H1 (cell line): ENCODE measurements at regions not wholly inside any gene's neighbourhood (a gene's known extent, or its start where the extent isn't known, plus 50 kb on each side); places are given as distances from the start of the nearest gene placed in this dataset.

Experiments used
- CTCF ChIA-PET: fragments of 300-600 bp; sonication (Branson Sonifier 250); formaldehyde crosslinking; loops from one replicate; lab custom pipeline; 2021; ENCODE audit not compliant: partially characterized antibody; lab: Charles Lee
- POLR2A ChIA-PET: fragments of 300-600 bp; sonication (Branson Sonifier 250); formaldehyde crosslinking; loops from one replicate; lab custom pipeline; 2021; ENCODE audit warnings: inconsistent platforms; ENCODE audit not compliant: partially characterized antibody; lab: Charles Lee
- DNase-seq, 2 experiments: peaks; one replicate each; pipeline versions ENCODE4 v3.0.0 to v3.0.0-alpha.2; 2010 to 2022; ENCODE audit warnings: low spot score in 2 of 2, low read depth in 1 of 2, mixed read lengths in 1 of 2
- FAIRE-seq: peaks from 2 replicates; lab custom pipeline; 2011; peaks lifted over from hg19 to GRCh38; lab: Jason Lieb, UNC
- H2AFZ ChIP-seq: 2 replicates; pipeline ENCODE4 v1.8.1; 2012; ENCODE audit warnings: low read length, inconsistent platforms
- H2AK5ac ChIP-seq: 2 replicates; pipeline ENCODE4 v1.6.1; 2013; ENCODE audit warnings: low read depth, low read length
- H2BK120ac ChIP-seq: replicated peaks from 2 replicates; pipeline ENCODE3; 2013; ENCODE audit warnings: low read depth, low read length, inconsistent platforms
- H2BK12ac ChIP-seq: 2 replicates; pipeline ENCODE4 v1.6.1; 2013; ENCODE audit warnings: low read depth, low read length
- H2BK15ac ChIP-seq: 2 replicates; pipeline ENCODE4 v1.6.1; 2013; ENCODE audit warnings: low read length
- H2BK20ac ChIP-seq: 2 replicates; pipeline ENCODE4 v1.6.1; 2013; ENCODE audit warnings: low read length
- H2BK5ac ChIP-seq: 2 replicates; pipeline ENCODE4 v1.6.1; 2013; ENCODE audit warnings: low read depth, low read length
- H3K14ac ChIP-seq: 2 replicates; pipeline ENCODE4 v1.6.1; 2013; ENCODE audit warnings: inconsistent platforms; ENCODE audit not compliant: insufficient read length
- H3K18ac ChIP-seq: 2 replicates; pipeline ENCODE4 v1.6.1; 2013; ENCODE audit warnings: low read length; ENCODE audit errors: extremely low read depth
- H3K23ac ChIP-seq: 2 replicates; pipeline ENCODE4 v1.6.1; 2013; ENCODE audit warnings: inconsistent platforms; ENCODE audit not compliant: insufficient read length
- H3K23me2 ChIP-seq: 2 replicates; pipeline ENCODE4 v1.6.1; 2013; ENCODE audit warnings: low read depth, low read length
- H3K27ac ChIP-seq: 2 replicates; pipeline ENCODE4 v1.6.1; 2011; ENCODE audit warnings: low read depth, low read length, inconsistent platforms
- H3K27me3 ChIP-seq, 4 experiments: replicated peaks in 1 of 4; 1 replicate in 1 of 4; 2 replicates in 3 of 4; pipeline versions ENCODE4 v1.6.1 to v1.8.1; 2011 to 2013; ENCODE audit warnings: low read length in 3 of 4, mild to moderate bottlenecking in 3 of 4, inconsistent platforms in 2 of 4, mixed read lengths in 2 of 4, moderate library complexity in 1 of 4; ENCODE audit not compliant: control insufficient read depth in 3 of 4, insufficient read depth in 3 of 4; ENCODE audit errors: extremely low read depth in 1 of 4
- H3K36me3 ChIP-seq, 4 experiments: 2 replicates each; pipeline versions ENCODE4 v1.6.1 to v1.8.1; 2011 to 2013; ENCODE audit warnings: mild to moderate bottlenecking in 4 of 4, low read length in 3 of 4, moderate library complexity in 2 of 4, control low read depth in 1 of 4, inconsistent platforms in 1 of 4; ENCODE audit not compliant: insufficient read depth in 4 of 4, control insufficient read depth in 2 of 4
- H3K4ac ChIP-seq: replicated peaks from 2 replicates; pipeline ENCODE3; 2013; ENCODE audit warnings: low read length, low read depth, mixed read lengths, inconsistent platforms; ENCODE audit not compliant: insufficient read length
- H3K4me1 ChIP-seq, 4 experiments: replicated peaks in 1 of 4; 1 replicate in 1 of 4; 2 replicates in 3 of 4; pipeline versions ENCODE4 v1.6.1 to v1.8.1; 2011 to 2013; ENCODE audit warnings: low read length in 3 of 4, inconsistent platforms in 2 of 4, mixed read lengths in 1 of 4; ENCODE audit not compliant: insufficient read depth in 4 of 4, control insufficient read depth in 3 of 4
- H3K4me2 ChIP-seq, 2 experiments: 2 replicates each; pipeline versions ENCODE4 v1.6.1 to v1.8.1; 2011 to 2013; ENCODE audit warnings: low read depth in 2 of 2, low read length in 2 of 2, control low read depth in 1 of 2, inconsistent platforms in 1 of 2, mild to moderate bottlenecking in 1 of 2; ENCODE audit not compliant: insufficient read depth in 1 of 2
- H3K4me3 ChIP-seq, 4 experiments: fragments of 200-600, 300-600 bp in 1 of 4; sonication (generic), shearing (Covaris generic), sonication (Bioruptor Twin) in 1 of 4; 2 replicates each; pipeline versions ENCODE4 v1.5.1 to v1.8.1; 2011 to 2016; ENCODE audit warnings: low read length in 4 of 4, low read depth in 3 of 4, control low read depth in 2 of 4, inconsistent platforms in 2 of 4, mild to moderate bottlenecking in 2 of 4, mixed read lengths in 1 of 4, moderate library complexity in 1 of 4; ENCODE audit not compliant: insufficient read depth in 2 of 4; ENCODE audit errors: extremely low read depth in 1 of 4
- H3K56ac ChIP-seq: replicated peaks from 2 replicates; pipeline ENCODE3; 2013; ENCODE audit warnings: low read depth, mild to moderate bottlenecking, mixed read lengths, low read length, inconsistent platforms; ENCODE audit not compliant: insufficient read length
- H3K79me1 ChIP-seq: 2 replicates; pipeline ENCODE4 v1.6.1; 2013; ENCODE audit warnings: low read depth, low read length, control low read depth
- H3K79me2 ChIP-seq, 2 experiments: 2 replicates each; pipeline versions ENCODE4 v1.6.1 to v1.8.1; 2012 to 2013; ENCODE audit warnings: low read length in 2 of 2, mild to moderate bottlenecking in 2 of 2, inconsistent platforms in 1 of 2; ENCODE audit not compliant: insufficient read depth in 2 of 2, control insufficient read depth in 1 of 2
- H3K9ac ChIP-seq, 4 experiments: replicated peaks in 1 of 4; 1 replicate in 1 of 4; 2 replicates in 3 of 4; pipeline versions ENCODE4 v1.6.1 to v1.8.1; 2011 to 2013; ENCODE audit warnings: low read depth in 3 of 4, low read length in 3 of 4, control low read depth in 2 of 4, mild to moderate bottlenecking in 2 of 4, moderate library complexity in 2 of 4, inconsistent platforms in 1 of 4; ENCODE audit errors: extremely low read depth in 1 of 4
- H3K9me3 ChIP-seq, 2 experiments: 2 replicates each; pipeline versions ENCODE4 v1.6.1 to v1.8.1; 2012 to 2013; ENCODE audit warnings: mild to moderate bottlenecking in 2 of 2, moderate library complexity in 2 of 2, control low read depth in 1 of 2, inconsistent platforms in 1 of 2, low read depth in 1 of 2, low read length in 1 of 2, mixed read lengths in 1 of 2; ENCODE audit not compliant: insufficient read depth in 2 of 2
- H4K20me1 ChIP-seq, 2 experiments: replicated peaks in 1 of 2; 2 replicates each; pipeline versions ENCODE3 to v1.8.1; 2011 to 2013; ENCODE audit warnings: inconsistent platforms in 2 of 2, low read length in 2 of 2, mild to moderate bottlenecking in 1 of 2; ENCODE audit not compliant: insufficient read depth in 2 of 2, control insufficient read depth in 1 of 2
- H4K5ac ChIP-seq: 2 replicates; pipeline ENCODE4 v1.6.1; 2013; ENCODE audit warnings: low read length, low read depth, mixed read lengths, inconsistent platforms; ENCODE audit not compliant: insufficient read length
- H4K8ac ChIP-seq: 2 replicates; pipeline ENCODE4 v1.8.0; 2013; ENCODE audit warnings: mild to moderate bottlenecking, moderate library complexity, low read length, inconsistent platforms; ENCODE audit not compliant: insufficient read depth; ENCODE audit errors: extremely low read depth
- H4K91ac ChIP-seq: replicated peaks from 2 replicates; pipeline ENCODE3; 2013; ENCODE audit warnings: low read length, mixed read lengths, inconsistent platforms; ENCODE audit not compliant: insufficient read length
- EZH2 ChIP-seq: fragments of 200-600 bp; sonication (generic); IDR thresholded peaks from 2 replicates; pipeline ENCODE4 v1.7.1; 2012; ENCODE audit warnings: low read depth, mild to moderate bottlenecking, moderate library complexity, low read length, inconsistent platforms; ENCODE audit not compliant: severe bottlenecking
- FOSL1 ChIP-seq: IDR thresholded peaks from 2 replicates; pipeline ENCODE4 v1.6.1; 2011; ENCODE audit warnings: mild to moderate bottlenecking, low read depth, low read length, moderate library complexity; ENCODE audit not compliant: insufficient read depth
- GTF2F1 ChIP-seq: IDR thresholded peaks from 2 replicates; pipeline ENCODE4 v1.6.1; 2012; ENCODE audit warnings: low read depth, low read length, improper control_type of control experiment, borderline replicate concordance
- POLR2AphosphoS5 ChIP-seq: IDR thresholded peaks from 2 replicates; pipeline ENCODE4 v1.6.1; 2011; ENCODE audit warnings: low read depth, low read length
- RAD21 ChIP-seq, 2 experiments: IDR thresholded peaks in 1 of 2; conservative IDR thresholded peaks in 1 of 2; 2 replicates each; pipeline ENCODE4 v1.6.1; 2011; ENCODE audit warnings: low read depth in 2 of 2, low read length in 2 of 2, improper control_type of control experiment in 1 of 2, inconsistent platforms in 1 of 2, mild to moderate bottlenecking in 1 of 2, moderate library complexity in 1 of 2
- SIN3A ChIP-seq, 2 experiments: IDR thresholded peaks in 1 of 2; conservative IDR thresholded peaks in 1 of 2; 2 replicates each; pipeline ENCODE4 v1.6.1; 2011 to 2012; ENCODE audit warnings: low read length in 2 of 2, improper control_type of control experiment in 1 of 2, low read depth in 1 of 2, mild to moderate bottlenecking in 1 of 2
- SP2 ChIP-seq: IDR thresholded peaks from 2 replicates; pipeline ENCODE4 v1.6.1; 2012; ENCODE audit warnings: mild to moderate bottlenecking, low read length, inconsistent platforms
- ZNF274 ChIP-seq: IDR thresholded peaks from 2 replicates; pipeline ENCODE4 v1.7.0; 2012; ENCODE audit warnings: low read length, borderline replicate concordance; ENCODE audit errors: extremely low read depth
- WGBS, 2 experiments: shearing (Covaris generic) in 1 of 2; methylation state at CpG; one replicate each; pipeline versions ENCODE4 v1.1.6 to v1.1.7; 2013 to 2015; ENCODE audit warnings: low lambda C conversion rate in 2 of 2, mixed read lengths in 2 of 2, inconsistent platforms in 1 of 2, low coverage in 1 of 2, missing lambda C conversion rate in 1 of 2; ENCODE audit not compliant: insufficient replicate concordance in 2 of 2, insufficient coverage in 1 of 2, insufficient read length in 1 of 2; ENCODE audit errors: extremely low coverage in 1 of 2, missing lambda C conversion rate in 1 of 2; 5-methylcytosine and 5-hydroxymethylcytosine counted together
- TF ChIP-seq, protein P1 (sequence below), 3 experiments: IDR thresholded peaks; 1 replicate in 2 of 3; 2 replicates in 1 of 3; pipeline versions ENCODE4 v1.5.1 to v1.6.1; 2011; ENCODE audit warnings: low read length in 3 of 3, mild to moderate bottlenecking in 3 of 3, inconsistent platforms in 2 of 3, low read depth in 1 of 3, moderate library complexity in 1 of 3; ENCODE audit not compliant: insufficient read depth in 1 of 3; ENCODE audit errors: control extremely low read depth in 1 of 3
- TF ChIP-seq, protein P2 (sequence below): IDR thresholded peaks from 2 replicates; pipeline ENCODE4 v1.6.1; 2011; ENCODE audit warnings: low read length, improper control_type of control experiment

DNA sequence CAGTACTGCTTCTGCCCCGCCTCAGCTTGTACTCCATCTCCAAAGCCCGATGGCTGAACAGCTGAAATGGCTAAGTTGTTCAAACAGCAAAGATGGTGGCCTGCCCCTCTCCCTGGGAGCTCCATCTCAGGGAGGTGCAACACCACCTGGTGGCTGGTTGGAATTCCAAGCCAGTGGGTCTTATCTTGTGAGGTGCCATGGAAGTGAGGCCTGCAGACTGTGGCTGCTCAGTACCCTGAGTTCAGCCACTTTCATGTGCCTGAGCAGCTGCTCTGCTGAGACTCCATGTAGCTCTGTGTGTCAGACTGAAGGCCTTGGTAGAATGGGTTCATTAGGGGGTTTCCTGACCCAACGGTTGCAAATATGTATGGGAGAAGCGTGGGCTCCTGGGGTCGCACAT is 67.3 kb upstream of the SPRY2 start:
- H3K27ac ChIP-seq: no peak overlapping the region
- no peak overlapping the region for H3K23ac ChIP-seq
- no peak overlapping the region for H2BK12ac ChIP-seq
- no peak overlapping the region for H3K18ac ChIP-seq
- no peak overlapping the region for H4K91ac ChIP-seq
- DNase-seq (no peak), FAIRE-seq (no peak)
- H3K36me3 ChIP-seq: no peaks in the 10 kb centered on the region
- ChIA-PET CTCF (interaction anchor here (0.6 to 1.7 kb wide), 6 partner anchors 8 to 68 kb away, joined by 3 to 4 read pairs (median 3); no protein-coding TSS in a partner anchor), POLR2A (no interaction called here)
- no peak overlapping the region for H4K8ac ChIP-seq
- H2BK120ac ChIP-seq: no peak overlapping the region
- no peaks in the 10 kb centered on the region for H4K20me1 ChIP-seq
- H2BK5ac ChIP-seq: no peak overlapping the region
- H3K9ac ChIP-seq: no peak overlapping the region
- no peak overlapping the region for H2AK5ac ChIP-seq
- H3K27me3 ChIP-seq: no peaks in the 10 kb centered on the region
- H3K4ac ChIP-seq: no peak overlapping the region
- H2BK15ac ChIP-seq: no peak overlapping the region
- 0 out of 2 replicates have a peak overlapping the region, but pooled peaks have one; percentile 25 for H2AFZ ChIP-seq
- H3K9me3 ChIP-seq: no peaks in the 10 kb centered on the region; a peak in 1 of 4 replicates
- H3K14ac ChIP-seq: no peak overlapping the region
- H3K79me1 ChIP-seq: no peaks in the 10 kb centered on the region
- no peak overlapping the region for H4K5ac ChIP-seq
- no peak overlapping the region for H3K4me2 ChIP-seq
- WGBS, 2 experiments: 98% methylated on average over 5 of the region's 5 CpGs; no CpG with 5 or more reads in 1 of the 2 experiments
- no peaks in the 10 kb centered on the region for H3K23me2 ChIP-seq
- H3K4me1 ChIP-seq: no peaks in the 10 kb centered on the region
- H3K79me2 ChIP-seq: no peaks in the 10 kb centered on the region
- H2BK20ac ChIP-seq: no peak overlapping the region
- H3K4me3 ChIP-seq: no peak overlapping the region
- no peak overlapping the region for H3K56ac ChIP-seq
- TF ChIP-seq GTF2F1: no peak
- TF ChIP-seq RAD21 (IDR thresholded peaks at IDR 0.05 in 1 of 2, conservative IDR thresholded peaks at IDR 0.05 in 1 of 2; ENCODE audit: low read depth in 2 of 2, low read length in 2 of 2): peak; percentile 27 to 49; a peak in 3 of 4 replicates
- TF ChIP-seq, protein P1, sequence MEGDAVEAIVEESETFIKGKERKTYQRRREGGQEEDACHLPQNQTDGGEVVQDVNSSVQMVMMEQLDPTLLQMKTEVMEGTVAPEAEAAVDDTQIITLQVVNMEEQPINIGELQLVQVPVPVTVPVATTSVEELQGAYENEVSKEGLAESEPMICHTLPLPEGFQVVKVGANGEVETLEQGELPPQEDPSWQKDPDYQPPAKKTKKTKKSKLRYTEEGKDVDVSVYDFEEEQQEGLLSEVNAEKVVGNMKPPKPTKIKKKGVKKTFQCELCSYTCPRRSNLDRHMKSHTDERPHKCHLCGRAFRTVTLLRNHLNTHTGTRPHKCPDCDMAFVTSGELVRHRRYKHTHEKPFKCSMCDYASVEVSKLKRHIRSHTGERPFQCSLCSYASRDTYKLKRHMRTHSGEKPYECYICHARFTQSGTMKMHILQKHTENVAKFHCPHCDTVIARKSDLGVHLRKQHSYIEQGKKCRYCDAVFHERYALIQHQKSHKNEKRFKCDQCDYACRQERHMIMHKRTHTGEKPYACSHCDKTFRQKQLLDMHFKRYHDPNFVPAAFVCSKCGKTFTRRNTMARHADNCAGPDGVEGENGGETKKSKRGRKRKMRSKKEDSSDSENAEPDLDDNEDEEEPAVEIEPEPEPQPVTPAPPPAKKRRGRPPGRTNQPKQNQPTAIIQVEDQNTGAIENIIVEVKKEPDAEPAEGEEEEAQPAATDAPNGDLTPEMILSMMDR (IDR thresholded peaks at IDR 0.05; ENCODE audit: control extremely low read depth in 1 of 3, insufficient read depth in 1 of 3, low read depth in 1 of 3, low read length in 3 of 3): peak; percentile 7 to 38 (median 37)
- TF ChIP-seq ZNF274: no peak
- no peak for TF ChIP-seq SP2
- TF ChIP-seq SIN3A (conservative IDR thresholded peaks at IDR 0.05 in 1 of 2, IDR thresholded peaks at IDR 0.05 in 1 of 2; ENCODE audit: low read depth in 1 of 2, low read length in 2 of 2): no peak
- TF ChIP-seq POLR2AphosphoS5: no peak
- TF ChIP-seq FOSL1: no peak
- TF ChIP-seq, protein P2, sequence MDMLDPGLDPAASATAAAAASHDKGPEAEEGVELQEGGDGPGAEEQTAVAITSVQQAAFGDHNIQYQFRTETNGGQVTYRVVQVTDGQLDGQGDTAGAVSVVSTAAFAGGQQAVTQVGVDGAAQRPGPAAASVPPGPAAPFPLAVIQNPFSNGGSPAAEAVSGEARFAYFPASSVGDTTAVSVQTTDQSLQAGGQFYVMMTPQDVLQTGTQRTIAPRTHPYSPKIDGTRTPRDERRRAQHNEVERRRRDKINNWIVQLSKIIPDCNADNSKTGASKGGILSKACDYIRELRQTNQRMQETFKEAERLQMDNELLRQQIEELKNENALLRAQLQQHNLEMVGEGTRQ: no peak
- TF ChIP-seq EZH2: no peak
